ENCODE measurements at regions not wholly inside any gene's neighbourhood (a gene's known extent, or its start where the extent isn't known, plus 50 kb on each side); places are given as distances from the start of the nearest gene placed in this dataset.
A peak's percentile ranks its signal among the peaks of the same experiment; 100 is the strongest.

GRCh38 chr9:115694014-115694413 lies 459.6 kb upstream of the PAPPA start:
- no peaks in the 10 kb centered on the region for H3K9me3 ChIP-seq
- TF ChIP-seq CTCF (IDR thresholded peaks at IDR 0.05) (peak in 1 of 4 experiments; percentile 21), POLR2A (IDR thresholded peaks at IDR 0.05) (no peak)
- no peaks in the 10 kb centered on the region for H3K27me3 ChIP-seq
- H3K36me3 ChIP-seq, result no peaks in the 10 kb centered on the region
- no peak overlapping the region for H3K4me3 ChIP-seq
- H3K27ac ChIP-seq, result no peak overlapping the region
- no peak for DNase-seq
- intact Hi-C loops (cut with DNase I; ENCODE audit: low total_unique reads), result no loop called here
- no peaks in the 10 kb centered on the region for H3K4me1 ChIP-seq

GRCh38 chr9:115694991-115695390 lies 458.6 kb upstream of the PAPPA start:
- no peaks in the 10 kb centered on the region for H3K36me3 ChIP-seq
- intact Hi-C loops (cut with DNase I; ENCODE audit: low total_unique reads), result no loop called here
- no peaks in the 10 kb centered on the region for H3K27me3 ChIP-seq
- no peaks in the 10 kb centered on the region for H3K9me3 ChIP-seq
- no peak for DNase-seq
- no peak overlapping the region for H3K4me3 ChIP-seq
- no peak for TF ChIP-seq POLR2A (IDR thresholded peaks at IDR 0.05)
- TF ChIP-seq CTCF (IDR thresholded peaks at IDR 0.05), result no peak
- H3K4me1 ChIP-seq, result no peaks in the 10 kb centered on the region
- H3K27ac ChIP-seq, result no peak overlapping the region

GRCh38 chr9:115712981-115713380 lies 440.6 kb upstream of the PAPPA start:
- Histone ChIP-seq H3K4me3 (no peak overlapping the region), H3K27ac (no peak overlapping the region)
- no peak for TF ChIP-seq CTCF (IDR thresholded peaks at IDR 0.05)

GRCh38 chr9:115715666-115716065 lies 437.9 kb upstream of the PAPPA start:
- Histone ChIP-seq H3K4me3 (no peak overlapping the region), H3K9me3 (no peaks in the 10 kb centered on the region), H3K27me3 (no peaks in the 10 kb centered on the region), H3K36me3 (no peaks in the 10 kb centered on the region), H3K4me1 (no peaks in the 10 kb centered on the region), H3K27ac (no peak overlapping the region)
- intact Hi-C loops (cut with DNase I; ENCODE audit: low total_unique reads), result no loop called here
- no peak for DNase-seq
- TF ChIP-seq CTCF (IDR thresholded peaks at IDR 0.05) (no peak), POLR2A (IDR thresholded peaks at IDR 0.05) (no peak)

More at GRCh38 chr9:115712981-115713380, 440.6 kb upstream of the PAPPA start:
- H3K9me3 ChIP-seq, result no peaks in the 10 kb centered on the region
- H3K4me1 ChIP-seq, result no peaks in the 10 kb centered on the region
- DNase-seq, result no peak
- H3K36me3 ChIP-seq, result no peaks in the 10 kb centered on the region
- H3K27me3 ChIP-seq, result no peaks in the 10 kb centered on the region
- intact Hi-C loops (cut with DNase I; ENCODE audit: low total_unique reads), result no loop called here

- H3K9me3 ChIP-seq, result no peaks in the 10 kb centered on the region
- H3K27ac ChIP-seq, result no peak overlapping the region
- intact Hi-C loops (cut with DNase I; ENCODE audit: low total_unique reads), result no loop called here
- H3K4me3 ChIP-seq, result no peak overlapping the region
- no peaks in the 10 kb centered on the region for H3K4me1 ChIP-seq
- no peaks in the 10 kb centered on the region for H3K36me3 ChIP-seq
- TF ChIP-seq POLR2A (IDR thresholded peaks at IDR 0.05) (no peak), CTCF (IDR thresholded peaks at IDR 0.05) (no peak)
- H3K27me3 ChIP-seq, result no peaks in the 10 kb centered on the region
- DNase-seq, result no peak
Observed at GRCh38 chr9:115717298-115717697, 436.3 kb upstream of the PAPPA start.
